ENCODE measurements at regions not wholly inside any gene's neighbourhood (a gene's known extent, or its start where the extent isn't known, plus 50 kb on each side); places are given as distances from the start of the nearest gene placed in this dataset.
A peak's percentile ranks its signal among the peaks of the same experiment; 100 is the strongest.
"Not testable (repeated sequence)": the region's sequence is repeated elsewhere in the genome, so short reads cannot be mapped to it uniquely, and the experiment has no call there.

- DNase-seq: peak; percentile 21
Measured at GRCh38 chr10:4283846-4284610, 499.0 kb upstream of the KLF6 start.

- DNase-seq: no peak
Measured at GRCh38 chr10:4282496-4282895, 497.5 kb upstream of the KLF6 start.

GRCh38 chr10:4281190-4281825 lies 496.3 kb upstream of the KLF6 start:
- DNase-seq: no peak

GRCh38 chr10:4280461-4281189 lies 495.6 kb upstream of the KLF6 start:
- no peak for DNase-seq

- DNase-seq: no peak
Measured at GRCh38 chr10:4279655-4280054, 494.6 kb upstream of the KLF6 start.

- no peak for DNase-seq
Measured at GRCh38 chr10:4278186-4278585, 493.2 kb upstream of the KLF6 start.

GRCh38 chr10:4276151-4276550 lies 491.1 kb upstream of the KLF6 start:
- DNase-seq: no peak

GRCh38 chr10:4274671-4275070 lies 489.7 kb upstream of the KLF6 start:
- not testable (repeated sequence) for DNase-seq

- no peak for DNase-seq
Measured at GRCh38 chr10:4271193-4271592, 486.2 kb upstream of the KLF6 start.

- no peak for DNase-seq
Measured at GRCh38 chr10:4270116-4270515, 485.1 kb upstream of the KLF6 start.

- not testable (repeated sequence) for DNase-seq
Measured at GRCh38 chr10:4268490-4268889, 483.5 kb upstream of the KLF6 start.

GRCh38 chr10:4267086-4267773 lies 482.2 kb upstream of the KLF6 start:
- DNase-seq: no peak

- no peak for DNase-seq
Measured at GRCh38 chr10:4266416-4267085, 481.5 kb upstream of the KLF6 start.

GRCh38 chr10:4265964-4266363 lies 481.0 kb upstream of the KLF6 start:
- no peak for DNase-seq

GRCh38 chr10:4264209-4264865 lies 479.3 kb upstream of the KLF6 start:
- DNase-seq: no peak

- no peak for DNase-seq
Measured at GRCh38 chr10:4263601-4263921, 478.6 kb upstream of the KLF6 start.

- DNase-seq: no peak
Measured at GRCh38 chr10:4262870-4263600, 478.0 kb upstream of the KLF6 start.

- DNase-seq: no peak
Measured at GRCh38 chr10:4262449-4262848, 477.4 kb upstream of the KLF6 start.

GRCh38 chr10:4260483-4261124 lies 475.6 kb upstream of the KLF6 start:
- no peak for DNase-seq

- no peak for DNase-seq
Measured at GRCh38 chr10:4257939-4258465, 473.0 kb upstream of the KLF6 start.

Data from right kidney (tissue), 1 donor.